CD1c-positive myeloid dendritic cell (primary cell): ENCODE measurements at regions not wholly inside any gene's neighbourhood (a gene's known extent, or its start where the extent isn't known, plus 50 kb on each side); places are given as distances from the start of the nearest gene placed in this dataset.
"Not testable (repeated sequence)": the region's sequence is repeated elsewhere in the genome, so short reads cannot be mapped to it uniquely, and the experiment has no call there.

Experiments used
- DNase-seq: peaks from one replicate; pipeline ENCODE4 v3.0.0-alpha.2; 2016; ENCODE audit errors: extremely low spot score

DNA sequence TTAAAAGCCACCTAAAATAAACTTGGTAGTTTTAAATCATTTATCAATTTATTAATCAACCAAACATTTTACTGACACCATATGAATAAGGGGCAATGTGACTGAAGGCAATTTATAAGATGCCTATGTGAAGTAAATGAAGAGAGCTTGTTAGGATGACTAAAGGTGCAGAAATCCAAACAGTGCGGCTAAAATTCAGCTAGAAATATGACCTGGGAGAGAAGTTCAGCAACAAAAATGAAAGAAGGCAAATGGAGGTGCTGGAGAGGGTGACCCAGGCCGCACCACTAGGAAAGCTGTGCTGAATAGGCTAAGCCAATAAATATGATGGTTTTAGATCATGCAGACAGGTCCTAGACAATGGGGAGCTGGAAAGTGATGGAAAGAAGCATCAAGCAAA, 403.7 kb downstream of the BTG1 start:
- DNase-seq = no peak

DNA sequence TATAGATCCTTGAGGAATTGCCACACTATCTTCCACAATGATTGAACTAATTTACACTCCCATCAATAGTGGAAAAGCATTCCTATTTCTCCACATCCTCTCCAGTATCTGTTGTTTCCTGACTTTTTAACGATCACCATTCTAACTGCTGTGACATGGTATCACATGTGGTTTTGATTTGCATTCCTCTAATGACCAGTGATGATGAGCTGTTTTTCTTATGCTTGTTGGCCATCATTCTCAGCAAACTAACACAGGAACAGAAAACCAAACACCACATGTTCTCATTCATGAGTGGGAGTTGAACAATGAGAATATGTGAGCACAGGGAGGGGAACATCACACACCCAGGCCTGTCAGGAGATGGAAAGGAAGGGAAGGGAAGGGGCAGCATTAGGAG, 411.8 kb downstream of the BTG1 start:
- DNase-seq = not testable (repeated sequence)

DNA sequence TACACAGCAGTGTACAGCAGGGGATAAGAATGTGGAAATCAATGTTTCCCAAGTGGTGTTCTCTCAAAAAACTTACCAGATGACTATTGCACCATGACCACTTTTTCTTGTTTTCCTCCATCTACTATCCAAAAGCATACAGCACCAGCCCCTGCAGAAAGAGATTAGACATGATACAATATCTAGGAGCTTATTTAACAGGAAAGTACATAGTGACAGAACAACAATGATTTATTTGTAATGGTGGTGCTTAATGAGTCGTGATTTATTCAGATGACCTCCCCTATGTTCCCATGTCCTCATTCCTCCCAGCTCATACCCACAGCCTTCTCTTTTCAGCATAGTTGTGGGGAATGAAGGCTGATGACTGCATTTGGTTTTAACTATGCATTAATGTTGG, 413.6 kb downstream of the BTG1 start:
- no peak for DNase-seq

DNA sequence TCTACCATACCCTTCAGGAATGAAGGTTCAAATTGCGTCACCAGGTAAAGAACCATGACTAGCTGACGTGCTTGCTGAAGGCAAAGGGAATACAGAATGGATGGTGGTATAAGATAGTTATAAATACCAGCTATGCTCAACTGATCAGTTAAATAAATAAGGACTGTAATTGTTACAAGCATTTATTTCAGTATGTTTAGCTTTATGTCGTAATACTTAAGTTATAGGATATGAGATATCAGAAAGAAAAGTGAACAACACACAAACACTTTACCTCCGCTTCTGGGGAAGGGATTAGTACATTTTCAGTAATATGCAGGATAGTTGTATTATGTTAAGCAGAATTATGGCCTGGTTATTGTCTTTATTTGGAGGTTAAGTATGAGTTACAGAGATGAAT, 416.1 kb downstream of the BTG1 start:
- no peak for DNase-seq

DNA sequence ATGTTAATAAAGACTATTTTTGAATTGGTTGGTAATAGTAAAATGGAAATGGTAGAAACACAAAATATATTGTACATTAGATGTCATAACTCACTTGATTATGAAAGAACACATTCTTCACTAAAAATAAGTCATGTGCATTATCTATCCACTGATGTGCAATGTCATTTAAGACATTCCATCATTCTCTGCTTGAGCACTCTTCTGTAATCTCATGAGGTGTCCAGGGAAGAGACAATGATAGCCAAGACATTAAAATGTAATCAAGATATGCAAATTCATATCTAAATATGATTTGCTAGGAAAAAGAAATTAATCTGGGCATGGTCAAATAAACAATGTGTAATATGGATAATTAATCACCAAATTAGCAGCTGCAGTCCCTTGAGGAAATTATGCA, 422.5 kb downstream of the BTG1 start:
- DNase-seq = no peak

DNA sequence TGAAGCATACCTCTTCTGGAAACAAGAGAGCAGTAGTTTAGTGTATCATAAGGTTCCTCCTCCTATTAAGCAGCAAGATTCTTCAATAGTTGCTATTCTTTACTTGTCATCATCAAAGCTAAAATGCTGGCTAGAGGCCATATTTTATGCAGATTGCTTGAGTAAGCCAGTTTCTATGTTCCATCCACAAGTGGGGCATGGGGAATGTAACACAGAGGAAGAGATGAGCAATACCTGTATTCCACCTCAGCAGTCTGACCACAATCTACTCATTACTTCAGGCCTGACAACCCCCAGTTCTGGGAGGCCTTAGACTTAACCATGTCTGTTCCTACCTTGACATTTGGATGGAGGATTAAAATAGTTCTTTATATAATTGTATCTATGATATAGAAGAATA, 423.6 kb downstream of the BTG1 start:
- no peak for DNase-seq

DNA sequence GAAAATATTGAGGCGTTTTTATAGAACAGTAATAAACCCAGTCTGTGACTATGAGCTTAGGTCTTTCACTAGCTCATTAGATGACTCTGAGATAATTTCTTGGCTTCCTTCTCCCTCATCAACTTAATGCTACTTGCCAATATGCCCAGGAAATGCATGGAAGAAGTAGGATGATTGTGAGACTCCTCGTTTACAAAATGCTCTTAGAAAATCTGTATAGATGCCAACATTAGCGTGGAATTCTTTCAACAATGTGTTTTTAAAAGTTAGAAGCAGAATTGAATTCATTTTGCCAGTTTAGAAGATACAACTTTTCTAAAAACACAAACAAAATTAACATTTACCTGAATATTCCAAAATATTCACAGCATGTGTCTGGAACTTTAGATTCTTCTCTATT, 424.6 kb downstream of the BTG1 start:
- no peak for DNase-seq

DNA sequence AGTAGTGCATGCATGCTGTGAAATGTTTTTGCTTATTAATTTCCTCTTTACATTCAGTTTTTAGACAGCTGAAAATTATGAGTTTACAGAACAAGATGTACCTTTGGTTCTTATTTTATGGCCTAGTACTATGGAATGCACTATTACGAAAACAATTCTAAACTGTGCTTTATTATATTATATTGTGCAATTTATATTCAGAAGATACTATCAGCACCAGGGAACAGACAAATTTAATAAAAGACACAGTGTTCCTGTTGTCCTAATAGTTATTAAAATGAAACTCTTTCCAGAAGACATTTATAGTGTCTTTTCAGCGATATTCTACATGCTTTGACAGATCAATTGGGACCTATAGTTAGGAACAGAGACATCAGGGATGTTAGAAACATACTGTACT, 427.3 kb downstream of the BTG1 start:
- no peak for DNase-seq

DNA sequence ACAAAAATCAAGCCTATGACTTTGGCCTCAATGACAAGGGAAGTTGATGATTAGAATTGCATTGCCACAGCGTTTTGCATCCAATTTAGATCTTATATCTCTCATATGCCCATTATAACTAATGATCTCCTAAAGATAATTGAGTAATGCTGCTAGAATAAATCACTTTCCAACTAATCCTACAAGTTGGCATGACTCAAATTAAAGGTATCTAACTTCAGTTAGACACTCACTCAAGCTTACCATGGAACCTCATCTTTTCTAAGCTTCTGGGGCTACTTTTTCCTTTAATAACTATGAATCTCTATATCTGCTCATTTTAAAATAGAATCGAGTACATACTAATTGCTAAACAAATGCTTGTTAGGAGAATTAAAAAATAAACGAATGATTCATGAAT, 427.8 kb downstream of the BTG1 start:
- no peak for DNase-seq

DNA sequence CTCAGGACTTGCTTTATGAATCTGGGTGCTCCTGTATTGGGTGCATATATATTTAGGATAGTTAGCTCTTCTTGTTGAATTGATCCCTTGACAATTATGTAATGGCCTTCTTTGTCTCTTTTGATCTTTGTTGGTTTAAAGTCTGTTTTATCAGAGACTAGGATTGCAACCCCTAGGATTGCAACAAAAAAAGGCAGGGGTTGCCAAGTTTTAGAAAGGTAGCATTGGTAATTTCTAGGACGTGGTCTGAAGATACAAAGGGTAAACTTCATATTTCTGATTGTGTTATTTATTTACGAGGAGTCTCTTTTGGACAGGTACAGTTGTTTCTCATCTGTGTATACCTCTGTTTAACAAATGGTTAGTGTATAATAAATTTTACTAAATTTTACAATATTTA, 433.7 kb downstream of the BTG1 start:
- not testable (repeated sequence) for DNase-seq

DNA sequence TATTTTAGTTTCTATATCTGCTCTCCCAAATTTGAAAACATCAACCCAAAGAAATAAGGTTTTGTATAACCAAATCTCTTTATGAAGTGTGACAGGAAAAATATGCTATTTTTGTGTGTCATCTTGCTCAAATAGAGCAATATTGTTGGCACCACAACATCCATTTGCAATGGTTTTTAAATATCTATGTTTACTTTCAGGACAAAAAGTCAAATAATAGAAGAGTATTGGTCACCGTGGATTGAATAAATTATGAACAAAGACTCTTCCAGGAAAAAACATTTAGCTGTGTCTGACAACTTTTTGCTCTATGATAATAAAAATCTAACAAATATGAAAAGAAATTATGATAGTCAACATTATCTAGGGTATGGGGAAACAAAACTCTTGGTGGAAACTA, 439.2 kb downstream of the BTG1 start:
- no peak for DNase-seq

DNA sequence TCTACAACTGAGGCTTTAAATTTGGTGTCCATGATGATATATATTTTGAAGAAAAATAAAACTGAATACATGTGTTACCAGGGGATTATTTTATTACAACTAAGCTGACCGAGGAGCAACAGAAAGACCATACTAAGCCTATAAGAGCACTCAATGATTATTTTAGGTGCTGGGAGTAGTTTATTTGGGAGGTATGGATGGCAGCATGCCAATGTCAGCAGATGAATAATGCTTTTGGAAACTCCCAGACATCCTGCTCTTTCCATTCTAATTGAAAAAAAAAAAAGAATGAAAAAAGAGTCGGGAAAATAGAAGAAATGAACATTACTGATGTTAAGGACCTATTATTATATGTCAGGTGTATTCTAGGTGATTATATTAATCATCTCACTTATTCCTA, 441.2 kb downstream of the BTG1 start:
- DNase-seq = no peak

DNA sequence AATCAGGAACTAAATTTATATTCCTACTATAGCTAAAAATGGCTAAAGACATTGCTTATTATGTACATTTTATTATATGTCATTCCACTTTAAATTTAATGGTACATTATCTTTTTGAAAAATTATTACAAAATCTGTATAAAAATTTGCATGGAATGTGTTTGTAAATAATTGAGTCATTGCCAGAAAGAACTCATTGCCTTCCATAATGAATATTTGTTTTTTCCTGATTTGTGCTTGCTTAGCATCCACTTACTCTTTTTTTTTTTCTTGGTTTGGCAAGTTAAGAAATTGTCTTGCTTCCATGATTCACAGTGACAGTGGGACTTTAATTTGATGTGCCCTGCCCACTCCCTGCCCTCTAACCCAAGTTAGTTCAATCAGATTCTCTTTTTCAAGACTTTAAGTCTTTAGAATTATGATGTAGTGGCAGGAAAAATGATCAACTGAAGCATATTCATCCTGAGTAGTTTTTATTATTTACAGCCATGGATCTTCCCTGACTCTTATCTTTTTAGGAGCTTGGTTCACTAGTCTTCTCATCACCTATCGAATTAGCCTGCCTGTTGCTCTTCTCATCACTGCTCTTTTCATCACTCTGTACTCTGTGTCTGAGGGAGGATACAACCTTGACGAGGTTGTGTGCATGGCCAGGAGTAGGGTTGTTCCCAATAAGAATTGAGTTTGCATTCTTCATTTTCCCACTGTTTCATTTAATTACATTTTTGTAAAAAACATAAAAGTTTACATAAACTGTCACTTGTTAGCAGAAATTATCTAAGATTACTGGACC, 442.0 kb downstream of the BTG1 start:
- DNase-seq = no peak

DNA sequence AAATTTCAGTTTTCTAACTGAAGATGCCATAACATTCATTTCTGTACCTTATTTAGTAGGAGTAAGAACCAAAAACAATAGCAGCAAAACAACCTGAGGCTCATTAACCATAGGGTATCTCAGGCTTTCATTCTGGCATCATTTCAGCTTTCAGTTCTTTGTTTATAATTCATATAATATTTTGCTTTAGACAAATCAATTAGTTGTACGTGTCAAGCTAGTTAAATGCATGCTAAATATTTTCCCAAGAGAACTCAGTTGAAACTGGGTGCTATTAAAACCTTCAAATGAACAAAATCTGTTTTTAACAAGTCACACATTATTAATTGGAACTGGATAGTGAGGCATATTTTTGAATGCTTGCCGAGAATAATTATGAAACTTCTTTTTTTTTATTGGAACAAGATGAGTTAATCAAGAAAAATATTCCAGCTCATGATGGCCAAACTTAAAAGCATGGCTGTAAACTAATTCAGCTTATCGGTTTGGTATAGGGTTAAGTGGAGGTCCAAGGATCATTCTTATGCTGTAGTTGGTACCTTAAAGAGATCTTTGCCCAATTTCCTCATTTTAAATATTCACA, 442.7 kb downstream of the BTG1 start:
- no peak for DNase-seq

DNA sequence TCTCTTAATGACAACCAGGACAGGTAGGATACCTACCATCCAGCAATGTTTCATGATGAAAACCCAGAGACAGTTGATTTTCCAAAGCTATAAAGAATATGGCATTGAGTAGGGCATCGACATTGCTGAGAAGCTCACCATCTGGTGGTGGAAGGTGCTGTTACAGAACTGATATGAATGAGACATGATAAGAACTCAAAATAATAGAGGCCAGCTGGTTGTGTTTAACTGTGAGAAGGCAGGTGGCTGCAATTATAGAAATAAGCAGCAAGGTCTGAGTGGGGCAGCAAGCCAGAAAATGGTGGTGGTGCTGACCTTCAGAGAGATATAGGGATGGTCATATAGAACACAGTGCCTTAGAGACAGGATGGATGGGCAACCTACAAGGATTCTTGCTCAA, 449.7 kb downstream of the BTG1 start:
- no peak for DNase-seq

DNA sequence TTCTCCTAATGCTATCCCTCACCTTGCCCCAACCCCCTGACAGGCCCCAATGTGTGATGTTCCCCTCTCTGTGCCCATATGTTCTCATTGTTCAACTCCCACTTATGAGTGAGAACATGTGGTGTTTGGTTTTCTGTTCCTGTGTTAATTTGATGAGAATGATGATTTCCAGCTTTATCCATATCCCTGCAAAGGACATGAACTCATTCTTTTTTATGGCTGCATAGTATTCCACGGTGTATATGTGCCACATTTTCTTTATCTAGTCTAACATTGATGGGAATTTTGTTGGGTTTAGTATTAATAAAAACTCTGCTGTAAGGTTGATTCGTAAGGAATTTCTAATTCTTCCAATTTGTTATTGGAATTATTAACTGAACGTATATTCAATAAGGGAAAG, 450.2 kb downstream of the BTG1 start:
- not testable (repeated sequence) for DNase-seq

DNA sequence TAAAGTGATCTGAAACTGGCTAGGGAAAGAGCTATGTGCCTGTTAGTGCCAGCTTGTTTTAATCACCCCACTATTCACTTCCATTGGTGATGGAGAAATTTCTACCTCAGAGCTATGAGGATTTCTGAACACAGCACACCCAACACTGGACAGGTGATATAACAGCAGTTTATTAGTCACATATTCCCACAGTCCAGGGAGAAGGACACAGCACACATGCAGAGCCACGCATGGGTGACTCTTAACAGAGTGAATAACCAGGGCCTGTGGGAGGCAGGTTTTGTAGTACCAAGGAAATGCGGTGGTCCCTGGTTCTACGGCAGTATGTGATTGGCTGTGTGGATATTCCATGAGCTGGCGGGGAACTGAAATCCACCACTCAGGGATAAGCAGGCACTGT, 455.1 kb downstream of the BTG1 start:
- no peak for DNase-seq

DNA sequence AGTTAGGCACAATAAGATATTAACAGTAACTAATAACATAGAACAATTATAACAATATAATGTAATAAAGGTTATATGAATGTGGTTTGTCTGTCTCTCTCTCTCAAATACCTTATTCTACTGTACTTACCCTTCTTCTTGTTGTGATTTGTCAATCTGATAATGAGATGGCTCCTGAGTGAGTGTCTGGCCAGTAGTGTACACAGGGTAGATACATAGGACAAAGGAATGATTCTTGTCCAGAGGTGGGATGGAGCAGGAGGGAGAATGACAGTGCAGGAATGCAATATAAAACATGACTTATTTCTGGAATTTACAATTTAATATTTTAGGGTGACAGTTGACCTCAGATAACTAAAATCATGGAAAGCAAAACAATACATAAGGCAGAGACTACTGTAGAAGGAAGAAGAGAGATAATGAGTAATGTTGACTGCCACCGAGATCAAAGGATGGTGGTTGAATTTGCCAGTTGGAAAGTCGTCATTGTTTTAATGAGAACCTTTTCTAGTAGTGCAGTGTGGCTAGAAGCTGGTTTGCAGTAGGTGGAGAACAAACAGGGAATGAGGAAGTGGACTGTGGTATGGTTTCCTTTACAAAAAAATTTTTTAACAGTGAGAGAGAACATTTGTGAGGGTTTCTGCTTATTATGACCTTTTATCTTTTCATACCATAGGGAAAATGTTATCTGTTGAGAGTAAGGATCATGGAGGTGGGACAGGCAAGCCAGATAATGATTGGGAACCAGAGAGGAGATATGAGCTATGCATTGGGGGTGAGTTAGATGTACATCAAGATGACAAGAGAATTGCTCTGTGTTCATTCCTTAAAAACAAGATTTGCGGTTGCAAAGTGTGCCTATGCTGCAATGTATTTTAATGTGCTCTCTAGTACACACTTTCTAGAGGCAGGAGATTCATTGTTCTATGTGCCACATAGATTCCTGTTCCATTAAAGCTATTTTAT, 458.3 kb downstream of the BTG1 start:
- DNase-seq = no peak

DNA sequence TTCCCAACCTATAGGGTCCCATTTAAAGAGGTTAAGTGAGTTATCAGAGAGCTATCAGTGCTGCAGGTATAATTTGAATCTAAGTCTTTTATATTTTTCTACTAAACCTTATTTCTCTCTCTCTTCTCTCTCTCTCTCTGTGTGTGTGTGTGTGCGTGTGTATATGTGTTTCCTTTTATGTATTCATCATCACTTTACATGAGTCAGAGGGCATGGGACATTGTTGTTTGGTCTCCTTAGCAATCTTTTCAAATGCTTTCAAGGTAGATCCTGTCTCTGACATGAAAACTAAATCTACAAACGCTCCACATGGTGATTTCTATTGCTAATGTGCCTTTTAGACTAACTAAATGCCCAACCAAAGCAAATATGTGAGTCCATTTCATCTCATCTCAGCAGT, 459.7 kb downstream of the BTG1 start:
- DNase-seq = no peak

DNA sequence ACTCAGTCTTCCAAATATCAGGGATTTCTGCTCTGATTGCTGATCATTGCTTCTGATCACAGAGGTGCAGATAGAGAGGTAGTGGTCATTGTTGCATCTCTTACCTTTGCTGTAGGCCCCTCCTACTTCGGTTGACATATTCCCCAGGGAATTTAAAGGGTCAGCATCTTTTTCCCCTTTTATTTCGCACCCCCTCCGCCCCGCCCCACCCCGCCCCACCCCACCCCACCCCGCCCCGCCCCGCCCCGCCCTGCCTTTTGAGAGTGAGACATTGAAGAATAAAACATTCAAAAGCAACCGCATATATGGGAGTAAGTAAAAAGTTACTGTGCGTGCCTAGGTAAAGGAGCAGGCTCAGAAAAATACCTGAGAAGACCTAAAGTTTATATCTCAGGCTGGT, 463.9 kb downstream of the BTG1 start:
- no peak for DNase-seq

DNA sequence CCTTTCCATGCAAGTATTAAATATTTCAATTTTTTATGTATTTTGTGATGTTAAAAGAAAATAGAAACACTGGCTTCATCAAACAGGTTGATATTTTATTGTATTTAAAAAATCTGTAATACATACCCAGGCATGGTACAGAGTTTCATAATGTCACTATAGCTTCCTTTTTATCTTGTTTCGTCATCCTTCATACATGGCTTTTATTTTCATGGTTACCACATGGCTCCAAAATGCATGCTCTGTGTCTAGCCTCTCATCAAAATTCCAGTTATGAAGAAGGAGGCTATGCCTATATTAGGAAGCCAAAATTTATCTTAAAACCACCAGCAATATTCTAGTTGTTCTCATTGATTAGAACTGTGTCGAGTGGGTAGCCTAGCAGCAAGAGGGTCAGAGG, 464.8 kb downstream of the BTG1 start:
- DNase-seq = no peak

DNA sequence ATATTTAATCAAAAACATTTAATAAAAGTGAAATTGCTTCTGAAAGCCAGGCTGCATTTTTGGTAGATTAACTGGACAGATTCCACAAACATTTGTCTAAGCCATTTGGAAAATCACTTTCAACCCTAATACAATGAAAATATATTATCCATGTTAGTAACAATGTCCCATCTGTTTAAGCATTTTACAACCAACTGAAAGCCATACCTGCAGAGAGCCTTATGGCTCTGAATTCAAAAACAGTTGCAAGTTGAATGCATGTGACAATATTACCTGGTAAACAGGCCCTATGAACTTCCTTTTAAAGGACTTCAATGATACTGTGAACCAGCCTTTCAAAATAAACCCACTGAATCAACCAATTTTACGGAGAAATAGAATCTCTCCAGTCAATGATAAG, 468.1 kb downstream of the BTG1 start:
- no peak for DNase-seq

DNA sequence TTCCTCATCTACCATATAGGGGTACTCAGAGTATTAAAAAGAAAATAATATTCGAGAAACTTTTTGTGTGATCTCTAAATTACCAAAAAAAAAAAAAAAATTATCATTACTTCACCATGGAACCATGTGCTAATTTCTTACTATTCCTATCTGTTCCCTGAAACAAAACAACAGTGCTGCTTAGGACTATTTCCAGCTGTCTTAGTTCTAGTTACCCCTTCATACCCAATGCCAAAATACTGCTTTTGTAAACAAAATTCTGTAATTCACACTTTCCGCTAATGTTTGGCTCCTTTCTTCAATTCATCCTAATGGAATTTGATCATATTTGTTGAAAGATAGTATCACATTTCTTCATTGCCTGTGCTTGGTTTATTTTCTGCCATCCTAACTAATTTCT, 470.2 kb downstream of the BTG1 start:
- no peak for DNase-seq
